Karpas-422 (cell line): ENCODE measurements at regions not wholly inside any gene's neighbourhood (a gene's known extent, or its start where the extent isn't known, plus 50 kb on each side); places are given as distances from the start of the nearest gene placed in this dataset.

Source experiments
- DNase-seq: peaks from one replicate; pipeline ENCODE4 v3.0.0-alpha.2; 2015
- H2AFZ ChIP-seq: fragments of 200-600 bp; sonication (generic); 2 replicates; pipeline ENCODE4 v1.6.1; 2014; ENCODE audit warnings: antibody characterized with exemption, low read length, mixed read lengths
- H3K27ac ChIP-seq: fragments of 200-600 bp; sonication (generic); 2 replicates; pipeline ENCODE4 v1.5.1; 2014; ENCODE audit warnings: mild to moderate bottlenecking, low read length, moderate library complexity
- H3K27me3 ChIP-seq: fragments of 200-600 bp; sonication (generic); 2 replicates; pipeline ENCODE4 v1.6.1; 2014; ENCODE audit warnings: low read length, mixed read lengths
- H3K36me3 ChIP-seq: fragments of 200-600 bp; sonication (generic); 2 replicates; pipeline ENCODE4 v1.6.1; 2014; ENCODE audit warnings: low read length, mixed read lengths; ENCODE audit not compliant: insufficient read depth
- H3K4me1 ChIP-seq: fragments of 200-600 bp; sonication (generic); 2 replicates; pipeline ENCODE4 v1.6.1; 2014; ENCODE audit warnings: mild to moderate bottlenecking, low read length, mixed read lengths
- H3K4me2 ChIP-seq: fragments of 200-600 bp; sonication (generic); 2 replicates; pipeline ENCODE4 v1.6.1; 2014; ENCODE audit warnings: low read length, low read depth, mild to moderate bottlenecking; ENCODE audit not compliant: poor library complexity, severe bottlenecking
- H3K4me3 ChIP-seq: fragments of 200-600 bp; sonication (generic); 2 replicates; pipeline ENCODE4 v1.5.1; 2014; ENCODE audit warnings: mild to moderate bottlenecking, antibody characterized with exemption, low read length, mixed read lengths
- H3K79me2 ChIP-seq: fragments of 200-600 bp; sonication (generic); 2 replicates; pipeline ENCODE4 v1.6.1; 2014; ENCODE audit warnings: mild to moderate bottlenecking, low read length, mixed read lengths
- H3K9ac ChIP-seq: fragments of 200-600 bp; sonication (generic); 2 replicates; pipeline ENCODE4 v1.6.0; 2014; ENCODE audit warnings: low read length
- H3K9me2 ChIP-seq: fragments of 200-600 bp; sonication (generic), shearing (Covaris generic); replicated peaks from 2 replicates; pipeline ENCODE4 v1.6.0; 2014; ENCODE audit warnings: mild to moderate bottlenecking, low read length, moderate library complexity; ENCODE audit not compliant: insufficient read depth
- H3K9me3 ChIP-seq: fragments of 300-700, 200-600 bp; sonication (generic); 2 replicates; pipeline ENCODE4 v1.6.1; 2014; ENCODE audit warnings: low read length, mixed read lengths
- H4K20me1 ChIP-seq: fragments of 200-600 bp; sonication (generic); 2 replicates; pipeline ENCODE4 v1.6.1; 2014; ENCODE audit warnings: mild to moderate bottlenecking, antibody characterized with exemption, low read length, low read depth; ENCODE audit not compliant: insufficient read depth

GRCh38 chr12:91999823-92000222 lies 145.8 kb downstream of the BTG1 start:
- H3K9ac ChIP-seq: no peak overlapping the region
- H3K4me2 ChIP-seq: no peak overlapping the region
- no peaks in the 10 kb centered on the region for H3K4me1 ChIP-seq
- no peaks in the 10 kb centered on the region for H3K79me2 ChIP-seq
- no peak for DNase-seq
- H2AFZ ChIP-seq: no peak overlapping the region
- H3K4me3 ChIP-seq: no peak overlapping the region
- 0 out of 2 replicates have a peak, but pooled peaks cover 3% of the 10 kb centered on the region for H3K9me3 ChIP-seq
- H4K20me1 ChIP-seq: no peaks in the 10 kb centered on the region
- no peaks in the 10 kb centered on the region for H3K36me3 ChIP-seq
- no peak overlapping the region for H3K27ac ChIP-seq
- no peaks in the 10 kb centered on the region for H3K9me2 ChIP-seq
- no peaks in the 10 kb centered on the region for H3K27me3 ChIP-seq

GRCh38 chr12:91998316-91998715 lies 147.3 kb downstream of the BTG1 start:
- no peaks in the 10 kb centered on the region for H3K9me2 ChIP-seq
- no peaks in the 10 kb centered on the region for H3K36me3 ChIP-seq
- H3K4me1 ChIP-seq: no peaks in the 10 kb centered on the region

GRCh38 chr12:91994208-91994797 lies 151.3 kb downstream of the BTG1 start:
- H3K27me3 ChIP-seq: no peaks in the 10 kb centered on the region
- H3K79me2 ChIP-seq: no peaks in the 10 kb centered on the region
- H3K27ac ChIP-seq: no peak overlapping the region
- no peak for DNase-seq
- no peak overlapping the region for H2AFZ ChIP-seq
- H3K9ac ChIP-seq: no peak overlapping the region
- H3K9me2 ChIP-seq: no peaks in the 10 kb centered on the region
- no peaks in the 10 kb centered on the region for H3K36me3 ChIP-seq
- no peaks in the 10 kb centered on the region for H4K20me1 ChIP-seq
- 0 out of 2 replicates have a peak, but pooled peaks cover 3% of the 10 kb centered on the region for H3K9me3 ChIP-seq
- H3K4me1 ChIP-seq: no peaks in the 10 kb centered on the region
- H3K4me2 ChIP-seq: no peak overlapping the region
- H3K4me3 ChIP-seq: no peak overlapping the region

More at GRCh38 chr12:91998316-91998715, 147.3 kb downstream of the BTG1 start:
- Histone ChIP-seq H3K9ac (no peak overlapping the region), H3K4me2 (no peak overlapping the region), H3K27ac (no peak overlapping the region), H3K27me3 (no peaks in the 10 kb centered on the region), H3K79me2 (no peaks in the 10 kb centered on the region), H2AFZ (no peak overlapping the region), H3K4me3 (no peak overlapping the region), H3K9me3 (0 out of 2 replicates have a peak, but pooled peaks cover 3% of the 10 kb centered on the region), H4K20me1 (no peaks in the 10 kb centered on the region)
- DNase-seq: no peak

GRCh38 chr12:91993287-91994017 lies 152.2 kb downstream of the BTG1 start:
- DNase-seq: no peak
- Histone ChIP-seq H3K27me3 (no peaks in the 10 kb centered on the region), H3K4me1 (no peaks in the 10 kb centered on the region), H3K36me3 (no peaks in the 10 kb centered on the region), H3K79me2 (no peaks in the 10 kb centered on the region), H4K20me1 (no peaks in the 10 kb centered on the region), H3K4me2 (no peak overlapping the region), H3K9me3 (0 out of 2 replicates have a peak, but pooled peaks cover 2% of the 10 kb centered on the region), H3K9me2 (no peaks in the 10 kb centered on the region), H3K27ac (no peak overlapping the region), H3K4me3 (no peak overlapping the region), H3K9ac (no peak overlapping the region), H2AFZ (no peak overlapping the region)

- no peaks in the 10 kb centered on the region for H3K27me3 ChIP-seq
- no peaks in the 10 kb centered on the region for H3K9me2 ChIP-seq
- no peaks in the 10 kb centered on the region for H4K20me1 ChIP-seq
- H3K4me3 ChIP-seq: no peak overlapping the region
- no peaks in the 10 kb centered on the region for H3K79me2 ChIP-seq
- H3K9me3 ChIP-seq: no peaks in the 10 kb centered on the region
- no peaks in the 10 kb centered on the region for H3K36me3 ChIP-seq
- DNase-seq: no peak
- H3K4me1 ChIP-seq: no peaks in the 10 kb centered on the region
- no peak overlapping the region for H3K27ac ChIP-seq
- no peak overlapping the region for H3K4me2 ChIP-seq
- H3K9ac ChIP-seq: no peak overlapping the region
- no peak overlapping the region for H2AFZ ChIP-seq
These were observed 154.1 kb downstream of the BTG1 start for GRCh38 chr12:91991399-91992187.

GRCh38 chr12:91990525-91990924 lies 155.1 kb downstream of the BTG1 start:
- no peaks in the 10 kb centered on the region for H3K79me2 ChIP-seq
- no peak overlapping the region for H2AFZ ChIP-seq
- H3K36me3 ChIP-seq: no peaks in the 10 kb centered on the region
- H3K4me2 ChIP-seq: no peak overlapping the region
- H3K9me3 ChIP-seq: no peaks in the 10 kb centered on the region
- no peak overlapping the region for H3K9ac ChIP-seq
- no peaks in the 10 kb centered on the region for H3K4me1 ChIP-seq
- no peaks in the 10 kb centered on the region for H3K27me3 ChIP-seq
- H3K4me3 ChIP-seq: no peak overlapping the region
- H4K20me1 ChIP-seq: no peaks in the 10 kb centered on the region
- H3K27ac ChIP-seq: no peak overlapping the region
- DNase-seq: no peak
- no peaks in the 10 kb centered on the region for H3K9me2 ChIP-seq

- no peak overlapping the region for H2AFZ ChIP-seq
- no peak overlapping the region for H3K9ac ChIP-seq
- H3K4me1 ChIP-seq: no peaks in the 10 kb centered on the region
- no peaks in the 10 kb centered on the region for H3K27me3 ChIP-seq
- H3K79me2 ChIP-seq: no peaks in the 10 kb centered on the region
- no peaks in the 10 kb centered on the region for H3K9me3 ChIP-seq
- H3K4me3 ChIP-seq: no peak overlapping the region
- no peak overlapping the region for H3K4me2 ChIP-seq
- H4K20me1 ChIP-seq: no peaks in the 10 kb centered on the region
- no peak overlapping the region for H3K27ac ChIP-seq
- no peaks in the 10 kb centered on the region for H3K36me3 ChIP-seq
- H3K9me2 ChIP-seq: no peaks in the 10 kb centered on the region
- DNase-seq: no peak
These were observed 156.5 kb downstream of the BTG1 start for GRCh38 chr12:91989143-91989542.
